WTC11 (cell line): ENCODE measurements at regions not wholly inside any gene's neighbourhood (a gene's known extent, or its start where the extent isn't known, plus 50 kb on each side); places are given as distances from the start of the nearest gene placed in this dataset.

ENCODE experiments used
- ARID4B ChIP-seq: sonication (generic); formaldehyde crosslinking; IDR thresholded peaks from 2 replicates; pipeline ENCODE4 v1.8.0; 2023; ENCODE audit warnings: missing genetic modification reagents, mild to moderate bottlenecking, borderline replicate concordance
- ATF1 ChIP-seq: sonication (generic); formaldehyde crosslinking; IDR thresholded peaks from 2 replicates; pipeline ENCODE4 v1.8.1; 2023; ENCODE audit warnings: mild to moderate bottlenecking, moderate library complexity, missing genetic modification reagents
- ATF2 ChIP-seq: sonication (generic); formaldehyde crosslinking; IDR thresholded peaks from 2 replicates; pipeline ENCODE4 v1.8.1; 2022; ENCODE audit warnings: low read depth, missing genetic modification reagents, borderline replicate concordance
- CBFB ChIP-seq: sonication (generic); formaldehyde crosslinking; IDR thresholded peaks from 2 replicates; pipeline ENCODE4 v1.8.1; 2022; ENCODE audit warnings: mild to moderate bottlenecking, low read depth, missing genetic modification reagents
- CTCF ChIP-seq: fragments of 200-600 bp; IDR thresholded peaks from 2 replicates; pipeline ENCODE4 v1.8.0; 2022; ENCODE audit warnings: antibody characterized with exemption
- E2F1 ChIP-seq: sonication (generic); formaldehyde crosslinking; IDR thresholded peaks from 2 replicates; pipeline ENCODE4 v1.8.0; 2022; ENCODE audit warnings: mild to moderate bottlenecking, missing genetic modification reagents
- E2F4 ChIP-seq: sonication (generic); formaldehyde crosslinking; IDR thresholded peaks from 2 replicates; pipeline ENCODE4 v1.8.1; 2022; ENCODE audit warnings: low read depth, mild to moderate bottlenecking, moderate library complexity, missing genetic modification reagents, borderline replicate concordance
- FOXJ3 ChIP-seq: sonication (generic); formaldehyde crosslinking; IDR thresholded peaks from 2 replicates; pipeline ENCODE4 v1.9.0; 2021; ENCODE audit warnings: missing genetic modification reagents, mild to moderate bottlenecking, borderline replicate concordance
- JUN ChIP-seq: sonication (generic); formaldehyde crosslinking; IDR thresholded peaks from 2 replicates; pipeline ENCODE4 v1.8.0; 2023; ENCODE audit warnings: mild to moderate bottlenecking, missing genetic modification reagents
- MYBL2 ChIP-seq: sonication (generic); formaldehyde crosslinking; IDR thresholded peaks from 2 replicates; pipeline ENCODE4 v1.8.1; 2023; ENCODE audit warnings: mild to moderate bottlenecking, moderate library complexity, missing genetic modification reagents
- NR2C2 ChIP-seq: sonication (generic); formaldehyde crosslinking; IDR thresholded peaks from 2 replicates; pipeline ENCODE4 v1.8.0; 2022; ENCODE audit warnings: mild to moderate bottlenecking, missing genetic modification reagents
- USF1 ChIP-seq: sonication (generic); formaldehyde crosslinking; IDR thresholded peaks from 2 replicates; pipeline ENCODE4 v1.8.0; 2022; ENCODE audit warnings: mild to moderate bottlenecking, missing genetic modification reagents
- ZNF138 ChIP-seq: sonication (generic); formaldehyde crosslinking; conservative IDR thresholded peaks from 2 replicates; pipeline ENCODE4 v1.8.1; 2022; ENCODE audit warnings: mild to moderate bottlenecking, moderate library complexity, missing genetic modification reagents

GRCh38 chr4:31905363-31905762 is 1185.2 kb downstream of the PCDH7 start:
- no peak for TF ChIP-seq E2F4 (CRISPR knock-in tag)
- no peak for TF ChIP-seq JUN (CRISPR knock-in tag)
- TF ChIP-seq USF1 (CRISPR knock-in tag), result no peak
- no peak for TF ChIP-seq FOXJ3 (CRISPR knock-in tag)
- no peak for TF ChIP-seq MYBL2 (CRISPR knock-in tag)
- no peak for TF ChIP-seq ATF1 (CRISPR knock-in tag)
- TF ChIP-seq E2F1, result no peak
- TF ChIP-seq CTCF, result no peak
- TF ChIP-seq ZNF138 (CRISPR knock-in tag), result no peak
- TF ChIP-seq ATF2, result no peak
- TF ChIP-seq NR2C2 (CRISPR knock-in tag), result no peak
- TF ChIP-seq ARID4B (CRISPR knock-in tag), result no peak
- no peak for TF ChIP-seq CBFB (CRISPR knock-in tag)
